NCI-H2171 (cell line): ENCODE measurements at regions not wholly inside any gene's neighbourhood (a gene's known extent, or its start where the extent isn't known, plus 50 kb on each side); places are given as distances from the start of the nearest gene placed in this dataset.
"Not testable (repeated sequence)": the region's sequence is repeated elsewhere in the genome, so short reads cannot be mapped to it uniquely, and the experiment has no call there.

Experiments
- DNase-seq: peaks from one replicate; lab custom pipeline; 2025; lab: John Stamatoyannopoulos, UW

DNA sequence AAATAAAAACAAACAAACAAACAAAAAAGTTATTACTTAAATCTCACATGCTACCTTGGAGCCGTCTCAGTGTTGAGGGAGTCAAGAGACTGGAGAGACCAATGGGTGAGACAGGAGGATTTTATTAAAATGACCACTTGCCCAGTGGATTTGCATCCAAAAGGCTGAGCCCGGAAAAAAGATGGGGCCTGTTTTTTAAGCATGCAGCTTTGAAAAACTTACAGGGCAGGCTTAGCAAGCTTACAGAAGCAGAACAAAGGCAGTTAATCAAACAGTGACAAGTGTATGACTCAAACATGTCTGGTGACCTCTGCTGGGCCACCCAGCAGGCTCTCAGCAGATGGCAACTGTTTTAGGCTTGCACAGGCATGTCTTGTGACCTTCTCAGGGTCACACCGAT is 82.5 kb downstream of the POTEH start:
- DNase-seq, result peak; percentile 36

DNA sequence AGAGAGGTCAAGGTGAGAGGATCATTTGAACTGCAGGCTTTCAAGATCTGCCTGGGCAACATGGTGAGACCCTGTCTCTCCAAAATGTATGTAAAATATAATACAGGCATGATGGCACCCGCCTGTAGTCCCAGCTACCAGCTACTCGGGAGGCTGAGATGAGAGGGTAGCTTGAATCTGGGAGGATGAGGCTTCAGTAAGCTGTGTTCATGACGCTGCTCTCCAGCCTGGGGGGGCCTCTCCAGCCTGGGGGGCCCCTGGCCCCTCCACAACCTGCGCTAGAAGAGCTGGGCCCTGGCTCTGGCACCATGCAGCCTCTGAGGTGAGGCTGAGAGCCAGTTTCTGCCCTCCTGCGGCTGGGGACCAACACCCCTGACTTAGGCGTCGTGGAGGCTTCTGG is 85.3 kb downstream of the POTEH start:
- DNase-seq, result not testable (repeated sequence)

DNA sequence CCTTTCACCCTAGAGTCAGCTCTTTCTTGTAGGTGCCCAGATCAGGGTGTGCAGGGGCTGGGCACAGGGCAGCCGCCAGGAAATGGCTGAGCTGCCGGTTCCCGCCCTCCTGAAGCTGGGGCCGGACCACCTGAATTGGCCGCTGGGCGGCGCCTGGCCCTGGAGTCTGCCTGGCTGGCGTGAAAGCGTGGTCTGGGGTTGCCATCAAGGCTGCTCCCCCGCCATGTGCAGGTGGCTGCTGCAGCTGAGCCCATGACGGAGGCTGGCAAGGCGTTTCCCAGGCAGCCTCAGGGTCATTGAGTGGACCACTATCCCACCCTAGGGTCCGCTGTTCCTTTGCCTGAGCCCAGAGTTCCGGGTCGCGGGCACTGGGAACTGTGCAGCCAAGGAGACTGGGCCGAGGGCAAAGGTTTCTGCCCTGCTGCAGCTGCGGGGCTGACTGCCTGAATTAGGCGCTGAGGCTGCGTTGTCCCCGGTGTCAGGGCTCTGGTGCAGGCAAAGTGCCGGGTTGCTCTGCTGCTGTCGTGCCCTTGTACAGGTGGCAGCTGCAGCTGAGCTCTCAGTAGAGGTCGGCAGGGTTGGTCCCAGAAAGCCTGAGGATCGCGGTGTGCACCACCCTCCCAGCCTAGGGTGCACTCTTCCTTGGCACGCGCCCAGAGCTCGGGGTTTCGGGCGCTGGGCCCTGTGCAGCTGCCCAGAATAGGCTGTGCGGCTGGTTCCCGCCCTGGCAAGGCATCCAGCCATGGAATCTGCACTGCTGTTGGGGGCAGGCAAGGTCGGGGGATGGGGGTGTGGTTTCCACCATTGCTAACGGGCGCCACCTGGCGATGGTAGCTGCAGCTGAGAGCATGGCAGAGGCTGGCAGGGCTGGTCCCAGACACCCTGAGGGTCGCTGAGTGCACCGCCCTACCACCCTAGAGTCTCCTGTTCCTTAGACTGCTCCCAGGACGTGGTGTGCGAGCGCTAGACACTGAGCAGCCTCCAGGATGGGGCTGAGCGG is 86.1 kb downstream of the POTEH start:
- DNase-seq, result peak; percentile 76

GRCh38 chr22:15776727-15777126 is 86.9 kb downstream of the POTEH start:
- DNase-seq, result not testable (repeated sequence)

DNA sequence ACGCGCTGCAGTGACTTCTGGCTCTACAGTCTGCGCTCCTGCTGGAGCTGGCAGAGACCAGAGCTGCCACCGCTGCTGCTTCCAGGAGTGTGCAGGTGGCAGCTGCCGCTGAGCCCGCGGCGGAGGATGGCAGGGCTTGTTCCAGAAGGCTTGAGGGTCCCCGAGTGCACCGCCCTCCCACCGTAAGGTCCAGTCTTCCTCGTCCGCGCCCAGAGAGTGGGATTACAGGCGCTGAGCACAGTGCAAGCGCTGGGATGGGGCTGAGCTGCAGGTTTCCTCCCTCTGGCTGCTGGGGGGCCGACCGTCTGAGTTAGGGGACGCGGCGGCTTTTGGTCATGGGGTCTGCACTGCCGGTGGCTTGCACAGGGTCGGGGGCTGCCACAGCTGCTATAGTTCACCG is 87.3 kb downstream of the POTEH start:
- not testable (repeated sequence) for DNase-seq

DNA sequence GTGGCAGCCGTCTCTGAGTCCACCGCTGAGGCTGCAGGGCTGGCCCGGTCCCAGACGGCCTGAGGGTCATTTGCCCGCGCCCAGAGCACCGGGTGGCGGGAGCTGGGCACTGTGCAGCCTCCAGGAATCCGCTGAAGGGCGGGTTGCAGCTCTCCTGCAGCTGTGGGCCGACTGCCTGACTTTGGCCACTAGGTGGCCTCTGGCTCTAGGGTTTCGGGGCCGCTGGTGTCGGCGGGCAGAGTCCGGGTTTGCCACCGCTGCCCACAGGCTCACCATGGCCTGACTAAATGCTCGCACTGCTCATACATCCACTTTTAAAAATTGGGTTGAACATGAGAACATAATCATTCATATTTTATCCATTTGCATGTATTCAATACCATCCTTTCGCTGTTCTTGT is 87.7 kb downstream of the POTEH start:
- not testable (repeated sequence) for DNase-seq

DNA sequence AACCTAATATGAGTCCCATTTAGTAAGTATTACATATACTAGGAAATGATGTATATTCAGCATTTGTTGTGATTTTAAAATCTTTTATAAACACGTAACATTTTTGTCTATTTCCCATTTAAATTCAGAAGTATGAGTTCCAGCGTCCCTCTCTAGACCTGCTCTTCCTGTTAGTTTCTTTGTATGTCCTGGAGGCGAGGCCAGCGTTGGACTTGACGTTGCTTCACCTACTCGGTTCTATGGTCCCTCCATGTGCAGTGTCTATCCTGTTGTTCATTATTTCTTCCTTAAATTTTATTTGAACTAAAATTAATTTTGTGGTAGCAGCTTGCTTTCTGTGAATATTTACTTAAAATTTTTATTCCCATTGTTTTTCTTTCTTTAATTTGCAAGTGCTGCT is 88.5 kb downstream of the POTEH start:
- not testable (repeated sequence) for DNase-seq

GRCh38 chr22:15781652-15782051 is 91.8 kb downstream of the POTEH start:
- not testable (repeated sequence) for DNase-seq

DNA sequence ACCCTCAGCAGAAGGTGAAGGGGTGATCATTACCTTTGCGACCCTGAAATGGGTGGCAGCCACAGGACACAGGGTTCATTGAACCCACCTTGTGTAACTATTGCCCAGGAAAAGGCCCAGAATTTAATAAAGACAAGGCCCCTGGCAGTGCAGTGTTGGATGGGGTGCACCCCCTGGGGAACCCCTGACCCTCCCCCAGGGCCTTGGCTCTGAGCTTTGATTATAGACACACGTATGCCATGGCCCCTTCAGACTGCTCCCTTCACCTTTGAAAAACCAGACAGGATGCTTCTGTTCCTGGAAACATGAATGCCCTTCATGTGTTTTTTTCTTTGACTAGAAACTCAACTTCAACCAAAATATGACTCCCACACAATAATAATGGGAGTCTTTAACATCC is 93.1 kb downstream of the POTEH start:
- DNase-seq, result not testable (repeated sequence)

DNA sequence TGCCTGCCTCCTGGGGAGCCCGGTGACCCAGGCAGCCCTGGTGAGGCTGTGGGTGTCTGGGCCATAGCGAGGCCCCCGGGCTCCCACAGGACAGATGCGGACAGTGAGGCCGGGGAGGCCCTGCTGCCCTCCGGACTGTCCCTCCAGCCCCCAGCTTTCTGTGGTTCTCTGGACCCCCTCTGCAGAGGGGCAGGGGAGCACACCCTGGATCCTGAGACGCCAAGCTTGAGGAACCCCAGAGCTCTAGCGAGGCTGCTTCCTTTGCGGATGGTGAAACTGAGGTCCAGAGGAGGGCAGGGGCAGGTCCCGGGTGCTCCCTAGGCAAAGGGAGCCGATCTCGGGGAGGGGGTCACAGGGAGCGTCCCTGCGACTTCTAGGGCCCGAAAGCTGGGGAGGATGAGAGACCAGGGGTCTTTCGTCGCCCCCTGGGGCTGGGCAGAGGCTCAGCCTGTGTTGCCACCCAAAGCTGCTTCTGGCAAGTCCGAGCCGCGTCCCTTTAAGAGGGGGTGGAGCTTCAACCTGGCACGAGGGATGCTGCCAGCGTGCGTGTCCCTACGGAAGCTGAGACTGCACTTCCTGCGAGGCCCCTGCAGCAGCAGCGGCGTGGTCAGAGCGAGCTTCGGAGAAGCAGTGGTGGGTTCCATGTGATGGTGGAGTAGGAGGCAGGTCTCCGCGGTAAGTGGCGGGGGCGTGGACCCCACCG is 94.7 kb downstream of the POTEH start:
- DNase-seq, result not testable (repeated sequence)

DNA sequence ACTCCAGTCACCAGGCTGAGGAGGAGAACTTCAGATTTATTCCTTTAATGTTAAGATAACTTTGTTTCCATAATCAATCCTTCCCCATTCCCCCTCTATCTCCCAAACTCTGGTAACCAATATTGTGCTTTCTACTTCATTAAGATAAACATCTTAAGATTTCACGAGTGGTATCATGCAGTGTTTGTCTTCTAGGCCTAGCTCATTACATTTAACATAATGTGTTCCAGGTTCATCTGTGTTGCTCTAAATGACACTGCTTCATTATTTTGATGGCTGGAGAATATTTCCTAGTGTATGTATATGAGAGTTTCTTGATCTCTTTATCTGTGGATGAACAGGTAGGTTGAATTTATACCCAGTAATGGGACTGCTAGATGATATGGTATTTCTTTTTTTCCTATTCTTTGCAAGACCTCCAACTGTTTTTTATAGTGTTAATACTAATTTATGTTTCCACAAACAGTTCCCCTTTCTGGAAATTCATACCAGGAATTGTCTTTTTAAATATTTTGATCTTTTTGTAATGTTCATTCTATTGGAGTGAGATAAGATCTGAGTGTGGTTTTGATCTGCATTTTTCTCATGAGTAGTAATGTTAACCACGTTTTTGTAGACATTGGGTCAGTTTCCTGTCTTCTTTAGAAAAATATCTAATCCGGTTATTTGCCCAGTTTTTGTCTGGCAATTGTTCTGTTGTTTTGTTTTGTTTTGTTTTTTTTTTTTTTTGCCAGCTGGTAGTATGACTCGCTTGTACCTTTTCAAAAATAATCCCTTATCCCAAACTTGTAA is 97.3 kb downstream of the POTEH start:
- not testable (repeated sequence) for DNase-seq

DNA sequence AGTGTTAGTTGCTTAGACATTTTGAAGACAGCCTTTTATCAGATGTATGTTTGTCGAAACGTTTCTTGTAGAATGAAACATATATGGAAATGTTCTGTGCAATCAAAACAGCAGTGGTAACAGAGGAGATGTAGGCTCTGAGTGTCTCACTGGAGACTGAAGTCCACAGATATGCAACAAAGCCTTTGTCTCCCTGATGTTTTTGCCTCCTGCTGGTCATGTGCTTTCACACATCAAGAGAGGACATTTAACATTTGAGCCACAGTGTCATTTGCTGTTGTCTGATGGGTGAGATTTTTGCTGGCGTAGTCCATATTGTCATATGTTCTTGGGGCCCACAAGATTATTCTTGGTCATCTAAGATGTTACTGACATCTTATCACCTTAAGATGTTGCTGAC is 101.7 kb downstream of the POTEH start:
- not testable (repeated sequence) for DNase-seq

GRCh38 chr22:15799935-15800334 is 110.1 kb downstream of the POTEH start:
- DNase-seq, result not testable (repeated sequence)

DNA sequence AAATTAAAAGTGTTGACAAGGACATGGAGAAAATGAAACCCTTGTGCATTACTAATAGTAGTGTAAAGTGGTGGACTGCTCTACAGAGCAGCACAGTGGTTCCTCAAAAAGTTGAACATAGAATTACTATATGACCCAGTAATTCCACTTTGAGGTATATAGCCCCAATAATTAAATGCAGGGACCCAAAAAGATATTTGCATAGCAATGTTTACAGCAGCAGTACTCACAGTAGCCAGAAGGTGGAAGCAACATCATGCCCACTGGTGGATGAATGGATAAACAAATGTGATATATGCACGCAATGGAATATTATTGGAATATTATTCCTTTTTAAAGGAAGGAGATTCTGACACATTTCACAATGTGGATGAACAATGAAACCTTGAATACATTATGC is 121.3 kb downstream of the POTEH start:
- not testable (repeated sequence) for DNase-seq

GRCh38 chr22:15815783-15816182 is 126.0 kb downstream of the POTEH start:
- not testable (repeated sequence) for DNase-seq

GRCh38 chr22:15816470-15816869 is 126.6 kb downstream of the POTEH start:
- not testable (repeated sequence) for DNase-seq

DNA sequence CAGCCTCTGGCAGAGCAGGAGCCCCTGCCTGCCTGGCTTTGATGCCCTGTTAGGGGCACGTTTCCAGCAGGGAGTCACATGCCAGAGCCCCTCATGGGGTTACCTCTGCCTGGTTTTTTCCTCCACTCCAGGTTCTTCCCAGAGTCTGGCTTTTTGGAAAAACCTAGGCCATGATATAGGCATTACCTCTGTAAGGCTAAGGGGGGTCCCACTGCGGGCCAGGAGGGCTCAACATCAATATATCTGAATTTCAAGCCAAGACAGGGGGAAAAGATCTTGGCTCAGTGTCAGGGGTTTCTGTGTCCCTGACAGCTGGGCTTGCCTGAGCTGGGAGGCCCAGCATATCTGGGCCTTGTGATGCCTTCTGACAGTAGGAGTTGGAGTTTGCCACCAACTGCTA is 127.4 kb downstream of the POTEH start:
- not testable (repeated sequence) for DNase-seq

DNA sequence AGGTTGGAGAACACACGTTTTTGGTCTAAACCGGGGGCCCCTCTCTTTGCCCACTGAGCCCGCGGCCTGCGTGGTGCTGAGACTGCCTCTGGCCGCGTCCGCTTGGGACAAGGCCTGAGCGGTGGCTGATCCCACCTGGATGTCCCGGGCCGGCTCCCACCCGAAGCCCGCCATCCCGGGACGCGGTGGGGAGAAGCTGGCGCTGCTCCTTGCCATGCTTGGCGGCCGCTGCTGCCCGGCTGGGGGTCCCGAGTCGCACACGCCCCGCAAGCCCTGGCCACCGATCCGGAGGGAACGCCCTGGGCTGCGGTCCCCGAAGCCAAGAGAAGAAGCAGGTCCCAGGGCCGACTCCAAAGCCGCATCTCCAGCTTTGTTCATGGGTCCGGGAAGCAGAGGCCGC is 130.1 kb downstream of the POTEH start:
- DNase-seq, result not testable (repeated sequence)

GRCh38 chr22:15821088-15821487 is 131.3 kb downstream of the POTEH start:
- not testable (repeated sequence) for DNase-seq

DNA sequence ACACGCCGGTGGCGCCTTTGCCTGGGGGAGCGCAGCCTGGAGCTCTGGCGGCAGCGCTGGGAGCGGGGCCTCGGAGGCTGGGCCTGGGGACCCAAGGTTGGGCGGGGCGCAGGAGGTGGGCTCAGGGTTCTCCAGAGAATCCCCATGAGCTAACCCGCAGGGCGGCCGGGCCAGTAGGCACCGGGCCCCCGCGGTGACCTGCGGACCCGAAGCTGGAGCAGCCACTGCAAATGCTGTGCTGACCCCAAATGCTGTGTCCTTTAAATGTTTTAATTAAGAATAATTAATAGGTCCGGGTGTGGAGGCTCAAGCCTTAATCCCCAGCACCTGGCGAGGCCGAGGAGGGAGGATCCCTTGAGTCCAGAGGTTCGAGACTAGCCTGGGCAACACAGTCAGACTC is 132.2 kb downstream of the POTEH start:
- DNase-seq, result not testable (repeated sequence)

- DNase-seq, result not testable (repeated sequence)
Measured at GRCh38 chr22:15823178-15823577, 133.4 kb downstream of the POTEH start.

- not testable (repeated sequence) for DNase-seq
Measured at GRCh38 chr22:15832235-15832634, 142.4 kb downstream of the POTEH start.
